DMS79 (cell line): ENCODE measurements at regions not wholly inside any gene's neighbourhood (a gene's known extent, or its start where the extent isn't known, plus 50 kb on each side); places are given as distances from the start of the nearest gene placed in this dataset.

Experiments
- DNase-seq: peaks from one replicate; lab custom pipeline; 2025; lab: John Stamatoyannopoulos, UW

DNA sequence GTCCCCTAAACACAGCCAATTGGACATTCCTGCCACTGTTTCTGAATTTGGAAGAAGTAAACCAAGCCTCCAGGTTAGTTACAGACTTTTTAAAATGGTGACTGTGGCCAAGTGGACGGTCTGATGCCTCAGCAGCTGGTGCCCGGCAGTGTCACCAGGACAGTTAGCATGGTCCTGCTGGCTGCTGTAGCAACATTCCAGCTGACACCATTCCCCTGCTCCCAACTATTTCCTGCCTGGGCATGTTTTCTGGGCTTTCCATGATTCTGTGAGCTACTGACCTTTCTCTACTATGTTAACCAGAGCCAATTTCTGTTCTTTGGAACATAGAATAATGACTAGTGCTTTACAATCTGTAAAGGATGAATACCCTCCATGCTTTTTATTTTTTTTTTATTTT is 95.0 kb downstream of the TLR5 start:
- no peak for DNase-seq

- DNase-seq = no peak
These were observed 90.6 kb downstream of the TLR5 start for GRCh38 chr1:223052462-223052861.

DNA sequence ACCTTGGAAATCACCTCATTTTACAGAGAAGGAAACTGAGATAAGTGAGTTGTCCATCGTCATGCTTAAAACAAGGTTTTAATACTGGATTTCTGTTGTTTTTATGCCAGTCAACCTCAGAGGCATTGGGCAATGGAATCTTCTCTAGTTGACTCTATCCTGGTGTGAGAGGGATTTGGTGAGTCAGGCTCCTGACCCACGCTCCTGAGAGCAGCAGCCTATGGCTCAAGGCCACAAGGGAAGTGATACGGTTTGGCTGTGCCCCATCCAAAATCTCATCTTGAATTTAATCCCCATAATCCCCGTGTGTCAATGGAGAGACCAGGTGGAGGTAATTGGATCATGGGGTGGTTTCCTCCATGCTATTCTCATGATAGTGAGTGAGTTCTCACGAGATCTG is 90.1 kb downstream of the TLR5 start:
- no peak for DNase-seq

GRCh38 chr1:223056802-223057201 is 86.2 kb downstream of the TLR5 start:
- DNase-seq = no peak

- DNase-seq = no peak
These were observed 85.4 kb downstream of the TLR5 start for GRCh38 chr1:223057569-223058093.
